ENCODE measurements at regions not wholly inside any gene's neighbourhood (a gene's known extent, or its start where the extent isn't known, plus 50 kb on each side); places are given as distances from the start of the nearest gene placed in this dataset.

DNA sequence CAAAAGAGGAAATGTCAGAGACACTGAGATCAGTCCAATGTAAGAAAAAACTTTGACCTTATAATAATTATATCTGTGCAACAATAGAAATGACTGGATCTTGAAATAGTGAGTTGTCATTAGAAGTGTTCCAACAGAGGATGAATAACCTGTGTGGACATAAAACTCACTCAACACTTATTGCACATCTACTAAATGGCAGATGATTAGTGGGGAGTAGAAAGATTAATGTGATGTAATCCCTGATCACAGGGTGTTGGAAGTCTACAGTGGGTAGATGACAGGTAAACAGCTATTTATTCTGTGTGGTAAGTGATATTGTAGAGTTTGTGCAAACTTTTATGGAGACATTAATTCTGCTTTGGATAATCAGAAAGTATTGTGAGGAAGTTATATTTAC, 177.3 kb upstream of the HMHB1 start:
- TF ChIP-seq, protein P1, sequence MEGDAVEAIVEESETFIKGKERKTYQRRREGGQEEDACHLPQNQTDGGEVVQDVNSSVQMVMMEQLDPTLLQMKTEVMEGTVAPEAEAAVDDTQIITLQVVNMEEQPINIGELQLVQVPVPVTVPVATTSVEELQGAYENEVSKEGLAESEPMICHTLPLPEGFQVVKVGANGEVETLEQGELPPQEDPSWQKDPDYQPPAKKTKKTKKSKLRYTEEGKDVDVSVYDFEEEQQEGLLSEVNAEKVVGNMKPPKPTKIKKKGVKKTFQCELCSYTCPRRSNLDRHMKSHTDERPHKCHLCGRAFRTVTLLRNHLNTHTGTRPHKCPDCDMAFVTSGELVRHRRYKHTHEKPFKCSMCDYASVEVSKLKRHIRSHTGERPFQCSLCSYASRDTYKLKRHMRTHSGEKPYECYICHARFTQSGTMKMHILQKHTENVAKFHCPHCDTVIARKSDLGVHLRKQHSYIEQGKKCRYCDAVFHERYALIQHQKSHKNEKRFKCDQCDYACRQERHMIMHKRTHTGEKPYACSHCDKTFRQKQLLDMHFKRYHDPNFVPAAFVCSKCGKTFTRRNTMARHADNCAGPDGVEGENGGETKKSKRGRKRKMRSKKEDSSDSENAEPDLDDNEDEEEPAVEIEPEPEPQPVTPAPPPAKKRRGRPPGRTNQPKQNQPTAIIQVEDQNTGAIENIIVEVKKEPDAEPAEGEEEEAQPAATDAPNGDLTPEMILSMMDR (conservative IDR thresholded peaks at IDR 0.05; ENCODE audit: low read length), result no peak
- TF ChIP-seq EZH2phosphoT487 (IDR thresholded peaks at IDR 0.05; ENCODE audit: borderline replicate concordance), result no peak
